GM18499 (cell line): ENCODE measurements at regions not wholly inside any gene's neighbourhood (a gene's known extent, or its start where the extent isn't known, plus 50 kb on each side); places are given as distances from the start of the nearest gene placed in this dataset.

Experiments used
- ATAC-seq: cut with Tn5 transposase; IDR thresholded peaks from one replicate; pipeline ENCODE4 v1.9.1; 2021; ENCODE audit warnings: moderate number of reproducible peaks; ENCODE audit not compliant: insufficient read depth, unreplicated experiment

GRCh38 chr6:21840428-21840827, 246.9 kb downstream of the SOX4 start:
- no peak for ATAC-seq

- ATAC-seq, result no peak
These were observed 249.5 kb downstream of the SOX4 start for GRCh38 chr6:21842875-21843645.

GRCh38 chr6:21844120-21844917, 250.8 kb downstream of the SOX4 start:
- ATAC-seq, result no peak

- ATAC-seq, result no peak
These were observed 251.5 kb downstream of the SOX4 start for GRCh38 chr6:21845018-21845417.

DNA sequence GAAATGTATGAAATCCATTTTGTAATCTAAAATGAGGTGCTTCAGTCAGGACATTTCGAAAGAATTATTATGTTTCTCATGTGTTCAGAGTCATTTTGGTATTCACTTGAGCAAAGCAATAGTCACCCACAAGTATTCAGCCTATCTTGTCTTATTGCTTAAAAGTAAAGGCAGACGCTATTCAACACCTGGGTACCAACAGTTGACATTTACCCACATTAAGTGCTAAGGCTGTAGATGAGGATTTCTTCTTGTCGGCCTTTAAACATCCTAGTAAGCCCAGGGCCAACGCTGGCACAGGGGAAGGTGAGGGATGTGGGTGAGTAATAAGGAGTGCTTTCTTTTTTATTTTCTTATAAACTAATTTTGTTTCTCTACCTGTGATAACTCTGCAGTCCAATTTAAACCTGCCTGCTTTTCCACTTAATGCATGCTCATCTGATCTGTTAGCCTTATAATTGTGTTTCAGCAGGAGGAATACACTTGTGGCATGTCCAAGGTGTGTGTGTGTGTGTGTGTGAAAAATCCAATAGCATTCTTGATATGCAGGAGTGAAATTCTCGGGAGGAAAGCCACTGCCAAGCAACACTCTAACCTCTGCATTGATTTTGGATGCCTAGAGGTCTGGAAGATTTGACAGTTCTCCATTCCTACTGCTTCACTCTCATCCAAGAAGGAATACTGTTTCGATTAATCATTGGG, 252.0 kb downstream of the SOX4 start:
- ATAC-seq, result no peak

DNA sequence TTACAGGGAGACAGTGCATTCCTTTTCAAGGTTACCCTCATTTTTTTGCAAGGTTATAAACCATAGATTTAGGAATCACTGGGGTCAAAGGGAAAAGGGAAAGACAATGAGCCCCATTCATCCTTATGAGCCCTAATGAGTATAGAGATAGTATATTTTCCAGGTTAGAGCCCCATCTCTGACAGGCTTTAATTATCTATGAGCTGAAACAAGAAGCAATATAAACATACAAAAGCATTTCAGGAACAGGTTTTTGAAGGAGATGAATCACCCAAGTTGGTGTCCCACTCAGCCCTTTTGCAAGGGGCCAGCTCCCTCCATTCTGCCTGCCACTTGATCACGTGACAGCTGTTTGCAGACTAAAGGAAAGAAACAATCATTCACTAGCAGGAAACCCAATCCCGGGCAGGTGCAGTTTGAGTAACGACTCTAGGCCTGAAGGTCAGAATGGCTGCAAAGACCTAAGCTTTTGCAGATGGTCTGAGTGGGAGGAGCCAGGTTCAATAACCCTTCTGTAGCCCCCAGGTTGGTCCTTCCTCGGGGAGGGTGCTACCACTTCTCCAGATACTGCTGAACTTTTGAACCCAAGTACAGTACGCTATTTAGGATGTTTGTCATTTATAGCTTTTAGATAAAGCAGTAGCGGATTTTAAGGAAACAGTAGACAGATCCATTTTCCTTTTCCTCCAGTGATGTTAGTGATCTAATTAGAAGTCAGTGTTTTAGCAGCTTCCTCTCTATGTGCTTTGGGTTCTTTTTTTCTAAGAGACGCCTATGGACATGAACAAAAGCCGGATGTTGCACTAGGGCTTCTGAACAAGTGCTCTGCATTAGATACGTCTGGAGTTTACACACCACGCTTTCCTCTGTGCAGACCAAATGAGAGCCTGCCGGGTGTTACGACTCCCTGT, 253.2 kb downstream of the SOX4 start:
- no peak for ATAC-seq

DNA sequence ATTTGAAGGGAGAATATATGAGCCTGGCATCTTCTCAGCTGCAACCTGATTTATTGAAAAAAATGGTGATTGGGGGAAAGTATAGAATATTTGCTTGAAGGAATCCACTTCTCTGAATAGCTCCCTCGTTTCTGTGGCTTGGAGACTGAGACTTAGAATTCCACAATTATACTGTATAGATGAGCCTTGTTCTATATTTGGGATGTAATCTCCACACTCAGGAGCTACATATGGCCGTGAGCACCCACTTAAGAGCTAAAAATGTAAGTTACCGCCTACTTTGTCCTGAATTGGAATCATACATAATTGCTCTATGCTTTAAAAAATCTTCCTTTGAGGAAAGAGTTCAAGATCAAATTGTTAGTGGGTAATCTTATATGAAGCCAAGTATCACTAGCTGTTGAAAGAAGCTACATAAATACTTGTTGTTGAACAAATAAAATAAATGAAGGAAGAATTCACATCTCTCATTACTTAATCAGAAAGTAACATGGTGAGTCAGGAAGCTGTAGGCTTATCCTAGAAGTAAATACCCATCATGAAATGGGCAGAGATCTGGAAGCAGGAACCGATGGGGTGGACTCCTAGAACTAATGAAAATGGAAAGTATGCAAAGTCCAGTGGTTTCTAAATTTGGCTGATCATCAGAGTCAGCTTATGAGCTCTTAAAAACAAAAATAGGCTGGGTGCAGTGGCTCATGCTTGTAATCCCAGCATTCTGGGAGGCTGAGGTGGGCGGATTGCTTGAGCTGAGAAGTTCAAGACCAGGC, 254.3 kb downstream of the SOX4 start:
- ATAC-seq, result no peak

DNA sequence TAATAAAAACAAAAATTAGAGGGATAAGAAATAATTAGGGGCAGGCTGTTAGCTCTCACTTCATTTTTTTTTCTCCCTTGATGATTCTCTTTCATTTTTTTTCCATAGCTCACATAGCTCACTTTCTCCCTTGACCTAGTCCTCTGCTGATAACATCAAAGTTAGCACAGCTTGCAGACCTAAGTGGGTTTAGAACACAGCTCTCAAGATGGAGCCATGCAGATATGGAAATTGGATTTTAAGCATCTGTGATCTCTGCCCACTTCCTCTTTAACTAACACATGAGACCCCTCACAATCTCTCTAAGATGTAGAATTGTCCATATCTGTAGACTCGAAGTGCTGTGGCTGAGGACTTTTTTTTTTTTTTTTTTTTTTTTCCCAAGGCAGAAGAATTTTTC, 257.1 kb downstream of the SOX4 start:
- ATAC-seq, result no peak

GRCh38 chr6:21855811-21856455, 262.4 kb downstream of the SOX4 start:
- no peak for ATAC-seq

DNA sequence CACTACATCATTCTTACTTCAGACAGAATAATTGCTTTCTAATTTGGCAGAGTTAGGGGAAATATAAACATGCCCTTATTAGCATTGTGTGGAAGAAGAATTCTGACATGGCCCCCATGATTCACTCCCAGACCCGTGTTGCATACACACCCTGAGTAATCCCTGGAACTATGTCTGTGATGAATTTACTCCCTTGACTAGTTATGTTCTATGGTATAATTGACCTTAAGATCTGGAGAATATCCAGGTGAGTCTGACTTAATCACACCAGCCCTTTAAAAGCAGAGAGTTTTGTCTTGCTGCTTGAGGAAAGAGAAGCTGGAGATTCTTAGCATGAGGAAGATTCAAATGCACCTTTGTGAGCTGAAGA, 262.9 kb downstream of the SOX4 start:
- ATAC-seq, result no peak

DNA sequence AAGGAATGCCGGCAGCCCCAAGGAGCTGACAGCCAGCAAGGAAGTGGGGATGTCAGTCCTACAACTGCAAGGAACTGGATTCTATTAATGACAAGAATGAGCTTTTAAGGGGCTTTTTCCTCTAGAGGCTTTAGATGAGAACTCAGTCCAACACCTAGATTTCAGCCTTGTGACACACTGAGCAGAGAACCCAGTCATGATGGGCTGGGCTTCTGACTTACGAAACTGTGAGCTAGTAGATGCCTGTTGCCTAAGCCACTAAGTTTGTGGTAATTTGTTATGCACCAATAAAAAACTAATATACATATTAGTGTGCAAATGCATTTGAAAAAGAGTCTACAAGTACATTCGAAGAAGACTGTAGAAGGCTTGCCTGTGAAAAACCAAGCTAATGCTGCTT, 263.3 kb downstream of the SOX4 start:
- ATAC-seq, result no peak

- no peak for ATAC-seq
These were observed 264.5 kb downstream of the SOX4 start for GRCh38 chr6:21858076-21858475.

GRCh38 chr6:21859193-21859735, 265.7 kb downstream of the SOX4 start:
- ATAC-seq, result no peak

GRCh38 chr6:21861942-21862341, 268.4 kb downstream of the SOX4 start:
- no peak for ATAC-seq

- ATAC-seq, result no peak
These were observed 270.7 kb downstream of the SOX4 start for GRCh38 chr6:21864206-21864605.

GRCh38 chr6:21868226-21868625, 274.7 kb downstream of the SOX4 start:
- no peak for ATAC-seq

GRCh38 chr6:21869085-21869771, 275.7 kb downstream of the SOX4 start:
- no peak for ATAC-seq

DNA sequence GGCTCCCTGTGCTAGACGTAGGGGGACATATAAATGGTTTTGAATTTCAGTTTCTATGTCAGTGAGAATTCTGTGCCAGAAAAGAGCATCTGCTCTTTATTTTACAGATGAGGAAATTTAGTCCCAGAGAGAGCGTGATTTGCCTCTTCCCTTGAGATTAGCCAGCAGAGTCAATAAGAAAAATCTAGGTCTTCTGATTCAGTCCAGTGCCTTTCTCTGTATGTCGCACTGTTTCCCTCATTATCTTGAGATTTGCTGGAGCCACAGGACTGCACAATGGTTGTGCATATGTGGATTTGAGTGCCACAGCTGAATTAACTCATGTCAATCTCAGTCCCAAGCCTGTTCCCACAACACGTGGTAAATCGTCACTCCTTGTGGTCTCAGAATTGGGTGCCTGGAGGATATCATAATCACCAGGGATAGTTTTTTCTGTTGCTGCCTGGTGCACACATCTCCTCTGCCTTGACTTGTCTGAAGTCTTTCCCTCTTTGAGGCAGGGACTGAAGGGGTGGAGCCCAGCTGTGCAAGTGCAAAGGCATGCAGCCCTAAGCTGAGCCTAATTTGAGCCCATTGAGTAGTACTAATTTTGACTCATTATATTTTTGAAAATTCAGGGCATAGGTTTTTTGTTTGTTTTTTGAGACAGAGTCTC, 276.7 kb downstream of the SOX4 start:
- ATAC-seq, result no peak
